Stimulated activated CD8-positive, alpha-beta memory T cell treated with anti-CD3 and anti-CD28 coated beads, Interleukin-7, amount 100 ng/mL, for 24 hours (primary cell): ENCODE measurements at regions not wholly inside any gene's neighbourhood (a gene's known extent, or its start where the extent isn't known, plus 50 kb on each side); places are given as distances from the start of the nearest gene placed in this dataset.

ENCODE experiments used
- DNase-seq: peaks from one replicate; pipeline ENCODE4 v3.0.0-alpha.2; 2020; ENCODE audit warnings: low read depth

DNA sequence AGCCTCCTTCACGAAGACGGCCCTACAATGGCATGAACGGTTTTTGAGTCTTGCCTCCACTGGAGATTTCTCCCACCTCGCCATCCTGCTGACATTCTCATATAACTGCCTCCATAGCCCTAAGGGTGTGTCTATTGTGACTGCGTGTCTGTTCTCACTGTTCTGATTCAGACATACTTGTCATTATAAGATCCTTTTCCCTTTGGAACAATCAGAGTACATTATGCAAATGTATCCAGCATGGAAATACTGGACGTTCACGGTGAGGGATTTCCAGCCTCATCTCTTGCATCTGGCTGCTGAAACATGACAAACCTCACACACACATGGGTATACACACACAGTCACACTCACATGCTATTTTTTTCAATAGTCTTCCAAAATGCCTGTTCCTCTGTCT is 402.1 kb downstream of the DIRAS2 start:
- no peak for DNase-seq

DNA sequence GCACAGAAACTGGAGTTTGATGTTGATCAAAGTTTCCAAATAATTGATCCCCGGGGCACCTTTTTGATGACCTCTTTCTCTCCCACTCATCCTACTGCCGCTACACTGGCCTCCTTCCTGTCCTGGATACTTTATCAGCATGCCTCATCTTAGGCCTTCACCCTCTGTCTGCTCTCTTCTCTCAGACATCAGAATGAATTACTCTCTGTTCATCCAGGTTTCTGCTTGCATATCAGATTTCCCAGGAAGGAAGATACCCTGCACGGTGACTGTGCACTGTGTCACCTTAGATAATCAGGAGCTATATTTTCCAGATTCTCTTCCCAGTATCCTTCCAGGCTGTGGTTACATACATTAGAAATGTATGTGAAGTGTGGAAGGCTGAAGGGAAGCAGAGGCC is 397.0 kb downstream of the DIRAS2 start:
- DNase-seq = no peak

DNA sequence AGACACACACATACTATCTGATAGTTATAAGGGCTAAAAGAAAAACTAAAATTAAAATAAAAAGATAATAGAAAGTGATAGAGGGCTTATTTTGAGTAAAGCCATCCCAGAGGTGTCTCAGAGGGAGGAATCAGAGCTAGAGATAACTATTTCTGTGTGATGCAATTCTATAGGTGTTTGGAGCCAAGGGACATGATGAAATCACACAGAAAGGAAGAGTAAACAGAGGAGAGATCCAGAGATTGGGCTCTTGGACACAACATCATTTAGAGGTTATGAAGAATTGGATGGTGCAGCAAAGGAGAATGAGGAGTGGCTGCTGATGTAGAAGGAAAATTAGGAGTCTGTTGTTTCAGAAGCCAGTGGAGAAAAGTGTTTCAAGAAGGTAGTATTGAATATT is 393.5 kb downstream of the DIRAS2 start:
- no peak for DNase-seq

DNA sequence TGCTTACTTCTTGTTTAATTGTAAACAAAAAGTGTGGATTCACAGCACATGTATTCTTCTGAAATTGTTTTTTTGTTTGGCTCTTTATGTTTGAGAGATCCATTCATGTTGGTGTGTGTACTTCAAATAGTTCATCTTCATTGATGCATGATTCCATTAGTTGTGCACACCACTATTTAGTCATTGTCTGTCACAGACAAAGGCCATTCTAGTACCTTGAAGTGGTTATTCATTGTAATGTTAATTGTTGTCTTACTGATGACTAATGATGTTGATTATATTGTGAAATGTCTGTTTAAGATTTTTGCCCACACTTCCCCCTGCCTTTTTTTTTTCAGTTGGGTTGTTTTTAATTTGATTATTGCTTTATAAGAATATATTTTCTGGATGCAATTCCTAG is 391.3 kb downstream of the DIRAS2 start:
- no peak for DNase-seq

DNA sequence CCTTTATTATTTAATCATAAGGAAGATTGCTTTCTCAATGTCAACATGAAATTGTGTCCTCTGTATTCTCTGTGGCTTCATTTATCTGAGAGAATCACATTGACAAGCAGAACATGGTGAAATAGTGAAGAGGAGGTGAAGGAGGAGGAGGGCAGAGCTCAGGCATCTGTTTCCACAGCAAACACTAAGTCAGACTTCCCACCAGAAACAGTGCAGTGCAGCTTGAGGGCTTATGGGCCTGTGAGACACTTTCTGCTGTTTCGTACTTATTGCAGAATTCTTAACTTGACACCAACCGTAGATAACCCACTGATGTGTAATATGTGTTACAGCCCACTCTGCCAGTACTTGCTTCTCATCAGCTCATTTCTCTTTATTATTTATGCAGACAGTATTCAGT is 386.3 kb downstream of the DIRAS2 start:
- no peak for DNase-seq

DNA sequence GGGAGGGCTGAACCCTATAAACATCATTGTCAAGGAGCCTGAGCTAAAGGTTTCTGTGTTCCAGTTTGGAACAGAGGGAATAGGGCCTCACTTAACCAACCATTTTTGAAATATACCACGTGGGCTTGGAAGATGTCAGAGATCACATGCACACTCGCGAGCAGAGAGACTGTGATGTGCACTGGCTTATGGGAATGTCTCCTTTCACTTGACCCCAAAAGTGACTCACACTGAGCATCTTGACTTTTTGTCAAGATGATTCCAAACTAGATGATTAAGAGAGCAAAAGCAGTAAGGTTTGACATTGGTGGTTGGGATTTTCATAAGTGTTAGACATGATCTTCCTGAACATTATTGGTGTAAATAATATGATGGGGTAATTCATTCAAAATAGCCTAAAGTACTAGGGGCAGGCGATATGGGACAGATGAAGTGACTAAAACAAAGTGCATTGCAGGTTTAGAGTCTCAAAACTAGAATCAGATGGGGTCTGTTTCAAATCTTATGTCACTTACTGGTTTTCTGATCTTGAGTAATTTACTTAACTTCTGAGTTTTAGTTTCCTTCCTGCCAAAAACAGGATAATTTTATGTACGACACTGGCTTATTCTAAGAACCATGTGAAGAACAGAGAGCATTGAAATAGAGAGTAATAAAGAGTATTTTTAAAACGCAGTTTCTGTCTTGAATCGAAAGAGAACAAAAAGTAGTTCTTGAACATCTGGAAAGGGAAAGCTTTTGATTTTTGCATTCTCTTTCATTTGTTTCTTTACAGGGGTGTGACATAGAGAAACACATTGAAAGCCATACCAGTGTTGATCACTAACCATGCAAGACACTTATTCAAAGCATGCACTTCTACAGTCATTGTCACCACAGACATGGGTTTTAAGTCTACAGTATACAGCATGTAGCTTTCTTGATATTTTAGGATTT is 383.0 kb downstream of the DIRAS2 start:
- DNase-seq = no peak

DNA sequence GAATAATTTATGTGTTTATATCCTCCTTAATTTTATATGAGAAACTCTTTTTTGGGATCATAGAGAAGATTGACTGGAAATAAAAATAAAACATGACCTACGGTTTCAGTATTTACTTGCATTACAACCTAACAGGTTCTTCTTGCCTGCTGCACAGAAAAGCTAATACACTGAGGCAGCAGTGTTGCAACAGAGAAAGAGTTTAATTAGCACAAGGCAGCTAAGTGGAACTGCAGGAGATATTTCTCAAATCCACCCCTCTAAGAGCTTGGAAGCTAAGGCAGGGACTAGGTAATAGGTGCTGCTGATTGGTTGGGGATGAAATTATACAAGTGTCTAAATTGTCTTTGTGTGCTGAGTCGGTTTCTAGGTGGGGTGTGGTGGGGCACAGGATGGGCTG is 380.9 kb downstream of the DIRAS2 start:
- no peak for DNase-seq

DNA sequence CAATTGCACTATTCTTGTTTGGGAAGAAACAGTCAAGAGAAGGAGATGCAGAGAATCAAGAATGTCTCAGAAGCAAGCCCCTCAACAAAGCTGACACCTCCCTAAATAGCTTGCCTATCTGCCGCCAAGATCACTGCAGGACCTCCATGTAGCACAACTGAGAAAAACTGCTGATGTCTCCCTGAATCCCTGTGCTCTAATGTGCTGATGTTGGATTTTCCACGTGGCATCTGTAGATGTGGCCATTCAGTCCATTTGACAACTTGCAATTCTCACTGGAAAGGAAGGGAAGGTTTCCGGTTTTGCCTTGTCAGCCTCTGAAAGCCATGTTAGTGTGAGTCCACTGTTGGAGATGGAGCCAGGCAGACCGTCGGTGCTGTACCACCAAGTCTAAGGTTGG is 374.0 kb downstream of the DIRAS2 start:
- no peak for DNase-seq

DNA sequence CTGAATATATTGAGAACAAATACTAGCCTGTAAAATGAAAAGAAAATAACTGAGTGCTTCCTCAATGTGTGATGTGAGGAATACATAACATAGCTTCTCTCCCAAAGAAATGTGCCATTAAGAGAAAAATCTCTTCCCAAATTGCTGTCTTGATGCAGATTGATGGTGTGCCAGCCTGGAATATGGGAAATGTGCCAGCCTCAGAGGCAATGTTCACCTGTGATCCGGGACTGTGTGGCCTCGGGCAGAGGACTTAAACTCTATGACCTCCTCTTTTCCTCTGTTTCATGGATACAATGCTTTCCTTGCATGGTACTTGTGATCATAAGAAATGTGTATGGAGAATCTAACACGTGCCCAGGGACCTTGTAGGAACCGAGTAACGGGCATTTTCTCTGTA is 370.9 kb downstream of the DIRAS2 start:
- DNase-seq = no peak

DNA sequence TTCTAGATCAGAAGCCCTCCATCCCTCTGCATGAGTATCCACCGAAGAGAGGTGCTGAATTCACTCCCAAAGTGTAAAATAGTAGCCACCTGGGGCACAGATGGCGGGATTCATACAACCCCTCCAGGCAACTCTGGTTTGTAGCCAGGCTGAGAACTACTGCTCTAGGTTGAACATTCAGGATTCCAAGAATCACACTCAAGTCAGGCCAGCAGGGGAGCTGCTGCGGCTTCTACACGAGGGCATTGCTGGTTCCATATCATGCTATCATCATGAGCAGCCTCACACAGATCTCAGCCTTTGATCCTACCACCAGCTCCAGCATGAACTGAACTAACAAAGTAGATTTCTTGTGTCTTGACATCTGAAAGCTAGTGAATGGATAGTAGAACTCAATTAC is 367.9 kb downstream of the DIRAS2 start:
- no peak for DNase-seq

DNA sequence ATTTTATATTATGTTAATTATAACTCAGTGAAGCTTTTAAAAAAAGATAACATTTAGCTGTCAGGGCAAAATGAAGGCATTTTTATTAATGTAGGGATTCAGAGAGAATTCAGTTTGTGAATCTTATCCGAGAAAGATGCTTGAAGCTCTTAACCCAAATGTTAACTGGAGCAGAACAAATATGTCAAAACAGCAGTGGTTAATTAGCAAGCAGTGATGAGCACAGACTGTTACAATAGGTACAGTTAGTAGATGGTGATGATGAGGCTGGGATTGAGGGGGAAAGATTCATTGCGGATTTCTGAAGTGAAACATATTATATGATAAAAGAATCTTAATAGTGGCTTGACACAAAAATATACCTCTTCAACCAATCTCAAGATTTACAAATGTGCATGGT is 356.7 kb downstream of the DIRAS2 start:
- no peak for DNase-seq

DNA sequence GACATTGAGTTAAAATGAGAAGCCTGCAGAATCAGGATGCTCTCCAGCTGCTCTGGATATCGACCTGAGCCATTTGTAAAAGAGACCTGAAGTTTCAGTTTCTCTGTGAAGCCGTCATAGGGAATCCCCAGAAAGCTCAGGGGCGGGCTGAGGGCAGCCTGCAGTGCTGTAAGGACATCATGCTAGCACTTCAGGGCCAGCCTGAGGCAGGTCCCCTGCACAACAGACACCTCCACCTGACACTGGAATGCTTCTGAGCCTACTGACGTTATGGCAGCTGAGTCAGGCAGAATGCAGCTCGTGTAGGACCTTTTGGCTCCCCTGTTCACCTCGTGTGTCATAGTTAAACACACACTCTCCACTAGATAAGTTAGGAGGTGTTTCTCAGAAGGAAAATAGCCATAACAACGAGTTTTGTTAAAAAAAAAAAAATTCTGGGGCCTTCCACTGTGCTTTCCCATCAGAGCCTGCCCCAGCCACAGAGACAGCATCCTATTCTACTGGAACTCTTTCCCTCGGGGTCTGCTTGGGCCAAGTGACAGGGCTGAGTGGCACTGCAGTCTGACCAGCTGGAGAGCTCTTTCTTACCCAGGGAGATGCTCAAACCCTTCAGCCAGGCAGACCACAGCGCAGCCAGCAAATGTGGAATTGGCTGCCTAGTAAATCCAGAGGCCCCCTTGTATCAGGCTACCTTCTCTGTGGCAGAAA is 354.9 kb downstream of the DIRAS2 start:
- DNase-seq = no peak

DNA sequence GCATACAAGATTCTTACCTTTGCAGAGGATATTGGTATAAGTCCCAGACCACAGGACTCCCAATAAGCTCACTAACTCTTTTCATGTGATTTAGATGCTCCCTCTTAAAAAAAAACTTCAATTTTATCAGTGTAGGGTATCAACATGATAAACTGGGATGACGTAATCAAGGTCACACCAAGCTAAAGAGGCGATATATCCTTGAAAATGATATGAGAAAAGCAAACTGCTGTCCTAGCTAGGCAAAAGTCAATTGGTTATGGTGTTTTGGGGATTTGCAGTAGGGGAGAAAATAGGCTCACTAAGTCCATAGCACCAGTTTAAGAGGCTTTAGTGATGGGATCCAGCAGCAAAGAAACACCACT is 354.4 kb downstream of the DIRAS2 start:
- DNase-seq = no peak

DNA sequence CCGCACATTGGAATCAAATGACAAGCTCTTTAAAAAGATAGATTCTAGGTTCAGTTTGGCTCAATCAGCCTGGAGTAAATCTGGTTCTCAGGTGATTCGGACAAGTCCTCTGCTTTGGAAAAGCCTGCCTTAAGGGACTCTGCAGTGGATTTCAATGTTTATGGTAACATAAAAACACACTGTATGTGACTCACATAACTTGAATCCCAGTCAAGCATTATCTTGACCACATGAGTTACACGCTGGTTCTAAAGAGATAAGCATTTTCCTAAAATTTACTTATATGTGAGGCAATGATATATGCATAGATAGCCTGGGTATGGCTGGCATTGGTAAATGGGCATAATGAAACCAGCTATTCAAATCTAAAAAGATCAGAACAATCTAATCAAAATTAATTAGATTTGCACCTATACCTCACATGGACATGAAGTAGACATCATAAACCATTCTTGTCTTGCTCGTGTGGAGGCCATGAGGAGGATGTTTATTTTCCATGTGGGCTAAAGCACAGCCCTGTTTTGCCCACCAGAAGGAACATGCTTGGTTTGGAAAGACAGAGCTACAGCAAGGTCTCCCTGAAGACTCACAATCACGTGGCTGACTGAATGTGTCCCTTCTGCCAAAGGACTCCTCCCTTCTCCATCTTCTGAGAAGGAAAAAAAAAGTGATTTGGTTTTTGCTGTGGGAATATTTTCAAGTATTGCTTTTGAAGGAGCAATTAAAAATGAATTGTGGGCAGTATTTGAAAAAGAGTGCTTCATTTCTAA is 351.7 kb downstream of the DIRAS2 start:
- no peak for DNase-seq

DNA sequence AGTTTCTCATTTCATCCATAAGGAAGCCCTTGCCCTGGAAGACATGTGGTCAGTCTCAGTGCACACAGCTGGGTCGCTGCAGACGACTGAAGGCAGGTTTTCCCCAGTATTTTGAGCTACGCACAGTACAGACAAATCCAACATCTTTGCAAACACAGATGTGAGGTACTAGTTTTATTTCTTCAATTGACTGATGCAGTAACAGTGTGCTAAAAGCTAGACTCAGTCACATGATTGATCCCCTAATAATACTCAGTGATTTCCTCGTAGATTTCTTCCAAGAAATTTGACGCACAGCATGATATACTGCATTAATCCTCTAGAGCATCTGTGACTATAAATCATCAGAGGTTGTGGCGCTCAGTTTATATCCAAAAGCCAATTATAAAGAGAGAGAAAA is 346.1 kb downstream of the DIRAS2 start:
- no peak for DNase-seq

DNA sequence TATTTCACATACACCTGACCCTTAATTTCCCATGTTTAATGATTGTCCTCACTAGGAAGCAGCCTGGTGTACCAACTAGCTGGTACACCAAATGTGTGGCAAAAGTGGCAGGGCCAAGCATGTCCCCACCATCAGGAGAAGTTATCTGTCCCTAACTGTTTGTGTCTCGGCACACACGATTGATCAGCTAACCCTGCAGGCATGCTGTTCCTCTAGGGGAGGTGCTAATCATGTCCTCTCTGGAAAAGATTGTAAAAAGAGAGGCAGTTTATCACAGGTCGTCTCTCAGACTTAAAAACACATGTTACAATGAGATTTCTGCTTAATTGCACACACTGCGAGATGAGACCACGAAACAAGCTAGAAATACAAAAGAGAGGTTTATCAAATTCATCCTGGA is 342.7 kb downstream of the DIRAS2 start:
- DNase-seq = no peak

DNA sequence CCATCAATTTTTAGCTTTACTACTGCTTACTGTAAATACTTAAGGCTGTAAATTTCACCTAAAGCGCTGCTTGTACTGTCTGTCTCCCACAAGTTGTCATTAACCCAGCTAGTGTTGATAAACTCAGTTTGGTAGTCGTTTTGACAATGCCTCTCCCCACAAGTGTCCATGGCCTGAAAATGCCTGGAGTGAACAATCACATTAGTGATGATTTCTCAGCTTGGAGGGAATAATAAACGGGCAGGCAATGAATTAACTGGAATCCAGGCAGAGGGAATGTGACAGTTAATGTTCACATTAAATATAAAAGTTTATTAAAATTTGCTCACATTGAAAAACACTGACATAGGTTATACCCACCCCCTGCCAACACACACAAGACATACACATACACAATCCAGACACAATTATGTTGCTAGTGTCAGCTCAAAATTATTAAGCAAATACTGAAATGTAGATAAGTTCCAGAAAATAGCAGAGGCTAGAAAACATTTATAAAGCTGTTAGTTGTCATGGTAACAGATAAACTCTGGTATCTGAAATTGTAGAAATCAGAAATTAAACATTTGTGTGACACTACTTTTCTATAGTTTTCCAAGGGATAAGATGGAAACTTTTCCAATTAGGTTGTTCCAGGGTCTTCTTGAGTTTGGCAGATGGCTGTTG is 341.9 kb downstream of the DIRAS2 start:
- DNase-seq = no peak

DNA sequence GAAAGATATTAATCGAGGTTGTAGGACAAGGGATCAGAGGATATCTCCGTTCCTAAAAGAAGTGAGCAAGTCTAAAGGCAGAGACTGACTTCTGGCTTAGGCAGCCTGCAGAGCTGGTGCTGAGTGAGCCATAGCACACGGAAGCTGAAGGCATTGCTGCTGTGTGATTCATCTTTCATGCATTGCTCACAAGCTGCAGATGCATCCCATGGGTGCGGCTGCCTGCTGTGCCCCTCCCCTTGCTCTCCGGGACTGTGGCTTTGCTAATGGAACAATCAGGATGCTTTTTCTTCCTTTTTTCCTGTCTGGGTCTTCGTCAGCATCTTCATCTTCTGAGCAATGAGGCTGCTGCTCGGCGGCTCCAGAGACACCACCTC is 341.4 kb downstream of the DIRAS2 start:
- DNase-seq = no peak

DNA sequence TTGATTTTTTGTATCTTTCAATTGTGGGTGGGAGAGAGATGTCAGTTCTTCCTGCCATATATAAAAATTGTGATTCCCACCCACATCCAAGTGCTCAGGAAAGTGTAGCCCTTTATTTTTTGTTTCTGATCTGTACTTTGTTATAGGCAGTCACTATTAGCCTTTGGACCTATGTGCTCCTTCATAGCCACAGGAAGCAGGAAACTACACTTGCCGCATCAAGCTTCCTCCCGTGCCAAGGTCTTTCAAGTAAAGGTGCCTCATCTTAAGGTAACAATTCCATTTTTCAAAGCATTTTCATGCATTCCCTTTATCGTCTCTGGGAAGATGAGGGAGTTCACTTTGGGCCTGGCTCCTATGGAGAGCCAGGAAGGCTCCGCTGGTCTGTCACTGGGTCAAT is 339.0 kb downstream of the DIRAS2 start:
- no peak for DNase-seq

DNA sequence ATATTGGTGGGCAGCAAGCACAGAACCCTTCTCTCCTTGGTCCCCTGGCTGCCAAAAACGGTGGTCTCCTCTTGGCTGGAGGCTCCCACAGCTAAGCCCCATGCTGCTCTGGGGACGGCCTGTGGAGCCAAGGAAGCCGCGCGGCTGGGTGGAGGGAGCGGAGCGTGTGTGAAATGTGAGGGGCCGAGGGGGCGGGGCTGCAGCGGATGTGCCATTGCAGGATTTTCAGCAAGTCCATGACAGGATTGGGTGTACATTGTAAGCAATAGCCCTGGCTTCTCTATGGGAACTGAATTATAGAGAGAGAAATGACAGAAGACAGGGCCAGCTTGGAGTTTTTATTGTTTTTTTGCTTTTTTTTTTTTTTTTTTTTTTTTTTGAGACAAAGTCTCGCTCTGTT is 336.5 kb downstream of the DIRAS2 start:
- DNase-seq = no peak

DNA sequence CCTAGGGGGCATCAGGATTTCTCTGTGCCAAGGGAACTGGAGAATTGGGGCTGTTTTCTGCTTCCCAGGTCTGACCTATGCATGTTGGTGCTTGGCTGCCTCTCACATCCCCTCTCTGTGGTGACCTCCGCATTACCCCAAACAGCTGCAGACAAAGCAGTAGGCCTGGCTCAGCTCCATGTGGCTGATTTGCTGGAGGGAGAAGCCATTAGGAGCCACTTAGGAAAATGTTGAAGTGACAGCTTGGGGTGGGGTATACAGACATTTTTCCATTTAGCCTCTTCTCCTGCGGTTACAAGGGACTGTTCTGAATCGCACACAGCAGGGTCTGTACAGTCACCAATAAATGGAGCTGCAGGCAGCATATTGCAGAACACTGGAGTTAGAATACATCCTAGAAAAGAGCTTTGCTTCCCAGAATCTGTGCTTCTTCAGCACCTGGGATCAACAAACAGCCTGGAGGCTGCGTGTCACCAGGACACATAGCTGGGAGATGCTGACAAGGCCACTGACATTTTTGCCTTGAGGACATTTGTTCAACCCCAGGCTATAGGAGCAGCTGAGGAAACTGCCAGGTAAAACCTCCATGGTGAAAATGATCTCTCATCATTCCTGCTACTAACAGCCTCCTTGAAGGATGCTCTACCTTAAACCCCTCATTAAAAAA is 335.3 kb downstream of the DIRAS2 start:
- DNase-seq = no peak

DNA sequence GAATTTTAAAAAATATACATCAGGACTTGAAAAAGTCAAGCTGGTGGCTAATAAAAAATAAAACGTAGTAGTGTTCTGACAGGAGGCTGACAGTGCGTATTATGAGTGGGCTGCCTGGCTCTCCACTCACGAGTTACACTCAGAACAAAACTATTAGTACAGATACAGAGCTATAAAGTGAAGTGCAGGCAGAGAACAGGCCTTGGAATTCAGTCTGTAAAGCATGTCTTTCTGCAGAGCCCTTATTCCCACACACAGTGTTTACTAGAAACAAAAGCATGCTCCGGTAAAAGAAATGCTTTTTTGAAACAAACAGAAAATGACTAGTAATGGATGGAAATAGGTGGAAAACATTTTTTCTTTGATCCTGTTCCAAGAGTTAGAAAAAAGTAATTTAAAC is 334.7 kb downstream of the DIRAS2 start:
- DNase-seq = no peak
